ENCODE measurements at regions not wholly inside any gene's neighbourhood (a gene's known extent, or its start where the extent isn't known, plus 50 kb on each side); places are given as distances from the start of the nearest gene placed in this dataset.

DNA sequence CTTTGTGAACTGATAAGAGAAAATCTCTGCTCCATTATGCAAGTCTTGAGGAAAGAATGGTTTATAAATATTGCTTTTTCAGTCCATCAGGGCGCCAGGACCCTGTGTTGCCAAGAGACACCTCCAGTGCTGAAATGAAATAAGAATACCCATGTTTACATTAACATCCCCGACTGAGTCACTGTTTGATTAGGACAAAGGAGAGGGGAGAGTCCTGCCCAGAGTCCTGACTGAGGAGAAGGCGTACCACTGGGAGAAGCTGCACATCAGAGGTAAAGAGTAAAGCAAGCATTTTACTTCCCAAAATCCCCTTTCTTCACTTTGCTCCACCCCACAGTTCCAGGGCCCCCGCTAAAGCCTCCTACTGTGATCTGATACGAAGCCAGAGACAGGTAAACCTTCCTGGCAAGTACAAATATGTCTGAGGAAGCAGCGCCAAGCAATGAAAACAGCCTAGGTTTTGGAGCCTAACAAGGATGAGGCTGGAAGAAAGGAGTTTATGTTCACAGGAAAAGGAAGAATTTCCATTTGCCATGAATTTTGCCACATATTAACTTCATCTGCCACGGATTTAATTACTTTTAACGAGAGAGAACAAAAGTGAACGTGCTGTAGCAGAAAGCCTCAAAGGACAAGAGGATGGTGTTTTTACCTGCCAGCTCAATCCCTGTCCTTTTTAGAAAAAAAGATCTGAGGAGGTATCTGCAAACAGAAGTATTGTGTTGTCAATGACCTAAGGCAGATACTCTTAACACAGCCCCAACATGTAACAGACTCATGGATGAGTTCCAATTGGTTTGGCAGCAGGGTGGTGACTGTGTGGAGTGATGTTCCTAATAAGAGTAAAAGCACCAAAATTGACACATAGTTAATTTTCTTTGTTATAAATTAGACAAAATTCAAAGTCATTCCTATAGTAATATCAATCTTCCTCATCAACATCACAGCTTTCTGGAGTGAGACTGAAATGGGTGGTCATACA, 209.4 kb upstream of the TLE4 start:
- H3K27ac ChIP-seq, result no peak overlapping the region
- TF ChIP-seq, protein P1, sequence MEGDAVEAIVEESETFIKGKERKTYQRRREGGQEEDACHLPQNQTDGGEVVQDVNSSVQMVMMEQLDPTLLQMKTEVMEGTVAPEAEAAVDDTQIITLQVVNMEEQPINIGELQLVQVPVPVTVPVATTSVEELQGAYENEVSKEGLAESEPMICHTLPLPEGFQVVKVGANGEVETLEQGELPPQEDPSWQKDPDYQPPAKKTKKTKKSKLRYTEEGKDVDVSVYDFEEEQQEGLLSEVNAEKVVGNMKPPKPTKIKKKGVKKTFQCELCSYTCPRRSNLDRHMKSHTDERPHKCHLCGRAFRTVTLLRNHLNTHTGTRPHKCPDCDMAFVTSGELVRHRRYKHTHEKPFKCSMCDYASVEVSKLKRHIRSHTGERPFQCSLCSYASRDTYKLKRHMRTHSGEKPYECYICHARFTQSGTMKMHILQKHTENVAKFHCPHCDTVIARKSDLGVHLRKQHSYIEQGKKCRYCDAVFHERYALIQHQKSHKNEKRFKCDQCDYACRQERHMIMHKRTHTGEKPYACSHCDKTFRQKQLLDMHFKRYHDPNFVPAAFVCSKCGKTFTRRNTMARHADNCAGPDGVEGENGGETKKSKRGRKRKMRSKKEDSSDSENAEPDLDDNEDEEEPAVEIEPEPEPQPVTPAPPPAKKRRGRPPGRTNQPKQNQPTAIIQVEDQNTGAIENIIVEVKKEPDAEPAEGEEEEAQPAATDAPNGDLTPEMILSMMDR (IDR thresholded peaks at IDR 0.05), result no peak
- TF ChIP-seq ZFX (IDR thresholded peaks at IDR 0.05; ENCODE audit: borderline replicate concordance), result no peak

DNA sequence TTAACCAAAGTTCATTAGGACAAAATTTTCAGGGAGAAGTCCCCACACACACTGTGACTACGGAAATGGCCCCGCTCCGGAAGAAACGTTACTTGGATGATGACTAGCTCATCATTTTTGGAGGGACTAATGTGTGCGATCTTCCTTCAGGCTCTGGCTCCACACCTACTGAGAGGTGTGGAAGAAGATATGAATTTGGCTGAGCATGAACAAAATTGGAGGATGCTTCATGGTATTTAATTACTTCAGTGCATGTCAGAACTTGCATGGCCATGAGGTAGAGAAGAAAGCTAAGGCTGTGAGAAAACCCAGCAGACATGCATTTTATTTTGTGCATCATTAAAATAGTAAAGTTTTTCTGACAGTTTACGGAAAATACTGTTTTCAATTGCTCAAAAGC, 202.1 kb upstream of the TLE4 start:
- no peak overlapping the region for H3K27ac ChIP-seq
- TF ChIP-seq, protein P1 (IDR thresholded peaks at IDR 0.05), result no peak
- TF ChIP-seq ZFX (IDR thresholded peaks at IDR 0.05; ENCODE audit: borderline replicate concordance), result no peak

DNA sequence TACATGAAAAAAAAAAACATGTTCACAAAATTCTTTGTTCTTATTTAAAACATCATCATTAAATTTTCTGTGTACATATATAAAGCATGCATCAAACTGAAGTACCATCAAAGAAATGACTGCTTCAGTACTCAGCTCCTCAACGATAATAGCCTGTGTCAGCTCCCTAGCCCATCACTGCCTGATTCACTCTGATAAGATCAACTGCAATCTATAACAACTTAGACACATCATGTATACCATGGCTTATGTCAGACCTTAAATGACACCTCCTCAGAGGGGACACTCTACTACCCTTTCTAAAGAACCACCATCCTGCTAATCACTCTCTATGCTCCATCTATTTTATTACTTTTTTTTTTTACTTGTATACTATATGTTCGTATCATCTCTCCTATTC, 200.5 kb upstream of the TLE4 start:
- no peak overlapping the region for H3K27ac ChIP-seq
- TF ChIP-seq ZFX (IDR thresholded peaks at IDR 0.05; ENCODE audit: borderline replicate concordance), result no peak
- TF ChIP-seq, protein P1 (IDR thresholded peaks at IDR 0.05), result no peak

DNA sequence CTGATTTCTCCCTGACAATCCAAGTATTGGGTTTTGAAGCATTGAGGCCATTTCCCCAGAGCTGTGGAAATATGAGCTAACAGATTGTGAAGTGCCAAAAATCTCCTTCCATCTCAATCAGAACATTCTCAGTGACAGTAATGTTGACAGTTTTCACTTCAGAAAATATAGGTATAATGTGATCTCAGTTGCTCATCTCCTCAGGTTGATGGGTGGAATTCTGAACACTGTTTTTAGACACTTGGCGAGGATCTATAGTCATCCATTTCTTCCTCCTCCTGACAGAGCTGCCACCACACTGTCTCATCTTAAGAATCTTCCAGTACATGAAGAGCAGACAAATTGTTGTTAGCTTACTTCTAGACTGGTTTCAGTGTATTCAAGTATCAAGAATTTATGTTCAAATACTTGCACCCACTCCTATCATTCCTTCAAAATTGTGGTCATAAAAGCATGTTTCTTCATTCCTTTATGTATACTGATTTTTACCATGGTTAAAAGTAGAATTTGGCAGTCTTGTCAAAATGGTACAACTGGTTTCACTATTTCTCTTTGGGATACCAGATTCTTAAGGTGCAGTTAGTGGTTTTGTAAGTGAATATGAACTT, 199.7 kb upstream of the TLE4 start:
- H3K27ac ChIP-seq, result no peak overlapping the region
- TF ChIP-seq ZFX (IDR thresholded peaks at IDR 0.05; ENCODE audit: borderline replicate concordance), result no peak
- TF ChIP-seq, protein P1 (IDR thresholded peaks at IDR 0.05), result no peak

DNA sequence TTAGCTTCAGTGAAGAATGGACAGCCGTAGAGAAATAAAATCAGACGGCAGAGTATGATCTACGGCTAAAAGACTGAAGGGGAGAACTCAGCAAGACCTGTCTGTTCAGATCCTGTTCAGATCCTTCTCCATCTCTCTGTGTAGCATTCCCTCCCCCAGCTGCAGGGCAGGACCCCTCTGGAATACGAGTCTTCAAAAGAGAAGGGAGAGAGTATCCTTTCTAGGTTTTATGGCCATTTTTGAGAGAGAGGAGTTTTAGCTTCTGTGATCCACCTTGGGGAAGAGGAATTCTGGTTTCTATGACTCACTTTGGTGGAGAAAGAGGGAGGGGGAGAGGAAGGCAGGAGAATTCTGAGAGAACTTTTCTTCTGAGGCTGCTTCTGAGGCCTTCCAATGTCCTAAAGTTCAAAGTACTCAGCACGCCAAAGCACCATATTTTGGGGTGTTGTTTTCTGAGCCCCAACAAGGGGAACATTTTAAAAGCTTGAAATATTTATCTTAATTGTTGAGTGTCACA, 194.4 kb upstream of the TLE4 start:
- TF ChIP-seq, protein P1 (IDR thresholded peaks at IDR 0.05), result no peak
- no peak for TF ChIP-seq ZFX (IDR thresholded peaks at IDR 0.05; ENCODE audit: borderline replicate concordance)
- no peak overlapping the region for H3K27ac ChIP-seq

DNA sequence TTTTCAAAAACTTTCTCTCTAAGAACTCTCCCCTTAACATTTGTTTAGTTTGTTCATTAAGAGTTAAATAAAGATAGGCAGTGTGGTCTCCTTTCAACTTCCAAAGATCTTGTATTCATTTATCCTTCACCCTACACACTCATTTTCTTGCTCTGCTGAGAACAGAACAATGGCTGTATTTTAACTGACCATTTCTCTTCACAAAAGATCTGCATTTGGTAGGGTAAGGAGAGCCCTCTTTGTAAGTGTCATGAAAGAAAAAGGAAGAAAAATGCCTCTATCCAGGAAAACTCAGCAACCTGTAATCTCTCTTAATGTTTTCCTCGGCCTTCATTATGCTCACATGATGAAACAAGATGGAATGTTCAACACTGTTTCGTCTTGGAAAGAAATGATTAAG, 193.7 kb upstream of the TLE4 start:
- no peak overlapping the region for H3K27ac ChIP-seq
- TF ChIP-seq, protein P1 (IDR thresholded peaks at IDR 0.05), result no peak
- TF ChIP-seq ZFX (IDR thresholded peaks at IDR 0.05; ENCODE audit: borderline replicate concordance), result no peak

DNA sequence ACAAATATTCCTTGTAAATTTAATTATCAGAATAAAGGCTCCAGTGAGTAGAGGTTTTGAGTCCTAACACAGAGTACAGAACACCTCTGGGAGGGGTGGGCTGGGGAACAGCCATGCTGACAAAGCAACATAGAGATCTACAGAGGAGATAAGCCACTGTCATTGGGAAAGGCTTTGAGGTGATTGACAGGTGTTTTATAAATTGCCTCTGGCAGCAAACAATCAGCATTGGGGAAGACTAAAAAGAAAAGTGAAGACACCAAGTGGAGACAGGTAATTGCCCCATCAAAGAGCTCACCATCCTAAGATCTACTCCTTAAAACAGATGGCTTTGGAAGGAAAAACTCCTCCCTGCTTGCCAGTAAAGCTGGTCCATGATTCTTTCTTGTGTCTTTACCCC, 189.7 kb upstream of the TLE4 start:
- TF ChIP-seq, protein P1 (IDR thresholded peaks at IDR 0.05), result no peak
- TF ChIP-seq ZFX (IDR thresholded peaks at IDR 0.05; ENCODE audit: borderline replicate concordance), result no peak
- no peak overlapping the region for H3K27ac ChIP-seq

All from 22Rv1 (cell line).